HCT116 (cell line): ENCODE measurements at regions not wholly inside any gene's neighbourhood (a gene's known extent, or its start where the extent isn't known, plus 50 kb on each side); places are given as distances from the start of the nearest gene placed in this dataset.

ENCODE experiments used
- ATAC-seq: fragments of 200-7000 bp; cut with Tn5 transposase; 2 replicates; pipeline ENCODE4 v1.9.1; 2020; ENCODE audit warnings: mild to moderate bottlenecking, moderate library complexity
- BruUV-seq: library from RNA; stranded (reverse); fragments of 400-500 nt; replicated peaks from 2 replicates; lab custom pipeline; 2021; lab: Mats Ljungman, UMichigan
- CTCF ChIA-PET: fragments of 300-600 bp; sonication (Branson Sonifier 250); formaldehyde crosslinking; loops from one replicate; lab custom pipeline; 2021; ENCODE audit warnings: antibody characterized with exemption; lab: Charles Lee
- POLR2A ChIA-PET: fragments of 300-600, 350-600 bp; sonication (Branson Sonifier 250); formaldehyde crosslinking; loops from one replicate; lab custom pipeline; 2021; ENCODE audit warnings: antibody characterized with exemption; lab: Charles Lee
- RAD21 ChIA-PET, 2 experiments: fragments of 300-600 bp; sonication (Branson Sonifier 250); formaldehyde crosslinking; loops; one replicate each; lab custom pipeline; 2023; ENCODE audit warnings: low total read pairs in 2 of 2; ENCODE audit not compliant: uncharacterized antibody in 2 of 2, unreplicated experiment in 2 of 2, low non-redundant PET in 1 of 2; lab: Charles Lee
- DNase-seq: peaks from one replicate; pipeline ENCODE4 v3.0.0-alpha.2; 2010; ENCODE audit warnings: low read depth, low spot score
- H2AFZ ChIP-seq: fragments of 200-600 bp; shearing (Covaris generic), sonication (generic); 2 replicates; pipeline ENCODE4 v1.6.1; 2017; ENCODE audit warnings: low read depth, mixed run types, mixed read lengths, antibody characterized with exemption, low read length; ENCODE audit not compliant: poor library complexity, severe bottlenecking
- H3K27ac ChIP-seq: 2 replicates; pipeline ENCODE4 v1.5.1; 2012; ENCODE audit warnings: low read depth, low read length
- H3K27me3 ChIP-seq: fragments of 200-600 bp; sonication (generic); 2 replicates; pipeline ENCODE4 v1.6.1; 2016; ENCODE audit warnings: mixed run types, low read length, mixed read lengths; ENCODE audit not compliant: insufficient read depth
- H3K36me3 ChIP-seq, 2 experiments: fragments of 200-500 bp in 1 of 2; fragments of 200-600 bp in 1 of 2; sonication (Bioruptor generic) in 1 of 2; sonication (generic) in 1 of 2; 2 replicates each; pipeline versions ENCODE4 v1.5.1 to v1.6.1; 2014 to 2016; ENCODE audit warnings: low read length in 2 of 2, inconsistent platforms in 1 of 2, mixed read lengths in 1 of 2, mixed run types in 1 of 2; ENCODE audit not compliant: insufficient read depth in 2 of 2, control insufficient read depth in 1 of 2
- H3K4me1 ChIP-seq, 2 experiments: fragments of 200-600 bp in 1 of 2; sonication (generic) in 1 of 2; 2 replicates each; pipeline versions ENCODE4 v1.5.1 to v1.6.1; 2012 to 2017; ENCODE audit warnings: low read length in 2 of 2, inconsistent platforms in 1 of 2, mild to moderate bottlenecking in 1 of 2, mixed read lengths in 1 of 2, mixed run types in 1 of 2, moderate library complexity in 1 of 2; ENCODE audit not compliant: insufficient read depth in 2 of 2, control insufficient read depth in 1 of 2
- H3K4me2 ChIP-seq: fragments of 200-600 bp; sonication (generic); 2 replicates; pipeline ENCODE4 v1.6.1; 2017; ENCODE audit warnings: mixed run types, low read length, mixed read lengths
- H3K4me3 ChIP-seq, 2 experiments: fragments of 200-600 bp in 1 of 2; sonication (generic) in 1 of 2; replicated peaks in 1 of 2; 2 replicates each; pipeline ENCODE4 v1.5.1; 2011 to 2016; ENCODE audit warnings: low read length in 2 of 2, control low read depth in 1 of 2, low read depth in 1 of 2, mild to moderate bottlenecking in 1 of 2, mixed read lengths in 1 of 2, mixed run types in 1 of 2
- H3K79me2 ChIP-seq: fragments of 200-600 bp; sonication (generic); 2 replicates; pipeline ENCODE4 v1.6.1; 2017; ENCODE audit warnings: mild to moderate bottlenecking, mixed run types, low read length, moderate library complexity, mixed read lengths; ENCODE audit not compliant: insufficient read depth
- H3K9ac ChIP-seq: fragments of 200-600 bp; sonication (generic); 2 replicates; pipeline ENCODE4 v1.6.1; 2016; ENCODE audit warnings: low read length, mixed read lengths
- H3K9me2 ChIP-seq: fragments of 200-600 bp; sonication (generic), shearing (Covaris generic); 2 replicates; pipeline ENCODE4 v1.6.1; 2017; ENCODE audit warnings: mixed run types, mild to moderate bottlenecking, moderate library complexity; ENCODE audit not compliant: insufficient read depth
- H3K9me3 ChIP-seq, 2 experiments: fragments of 200-500 bp in 1 of 2; fragments of 200-600 bp in 1 of 2; sonication (Bioruptor generic) in 1 of 2; sonication (generic) in 1 of 2; 2 replicates each; pipeline ENCODE4 v1.6.1; 2014 to 2017; ENCODE audit warnings: low read length in 2 of 2, mixed read lengths in 2 of 2, inconsistent platforms in 1 of 2, low read depth in 1 of 2, mild to moderate bottlenecking in 1 of 2, mixed run types in 1 of 2, moderate library complexity in 1 of 2; ENCODE audit not compliant: control insufficient read depth in 1 of 2, insufficient read depth in 1 of 2
- H4K20me1 ChIP-seq: fragments of 200-600 bp; sonication (generic), shearing (Covaris generic); 2 replicates; pipeline ENCODE4 v1.6.1; 2017; ENCODE audit warnings: mixed run types, mild to moderate bottlenecking, moderate library complexity; ENCODE audit not compliant: insufficient read depth
- CBX3 ChIP-seq: IDR thresholded peaks from 2 replicates; pipeline ENCODE4 v1.6.1; 2012; ENCODE audit warnings: low read depth
- CEBPB ChIP-seq: IDR thresholded peaks from 2 replicates; pipeline ENCODE4 v1.6.1; 2012; ENCODE audit warnings: low read depth
- EGR1 ChIP-seq: IDR thresholded peaks from 2 replicates; pipeline ENCODE4 v1.6.1; 2012; ENCODE audit warnings: low read depth
- ELF1 ChIP-seq: IDR thresholded peaks from 2 replicates; pipeline ENCODE4 v1.6.1; 2012; ENCODE audit warnings: low read depth, borderline replicate concordance
- EZH2 ChIP-seq: fragments of 200-600 bp; sonication (generic); IDR thresholded peaks from 2 replicates; pipeline ENCODE4 v1.6.1; 2017; ENCODE audit warnings: antibody characterized with exemption, mixed run types
- EZH2phosphoT487 ChIP-seq: fragments of 200-600 bp; IDR thresholded peaks from 2 replicates; pipeline ENCODE4 v1.6.1; 2018; ENCODE audit warnings: antibody characterized with exemption, borderline replicate concordance
- FOSL1 ChIP-seq: IDR thresholded peaks from 2 replicates; pipeline ENCODE4 v1.6.1; 2012; ENCODE audit warnings: low read depth
- JUND ChIP-seq: IDR thresholded peaks from 2 replicates; pipeline ENCODE4 v1.6.1; 2012
- POLR2A ChIP-seq: IDR thresholded peaks from 2 replicates; pipeline ENCODE4 v1.7.0; 2011; ENCODE audit warnings: borderline replicate concordance; ENCODE audit not compliant: insufficient read depth, insufficient read length; ENCODE audit errors: extremely low read depth
- POLR2AphosphoS5 ChIP-seq: IDR thresholded peaks from 2 replicates; pipeline ENCODE4 v1.6.1; 2011; ENCODE audit warnings: mild to moderate bottlenecking, low read depth, low read length, moderate library complexity
- RAD21 ChIP-seq: IDR thresholded peaks from 2 replicates; pipeline ENCODE4 v1.6.1; 2012; ENCODE audit warnings: low read depth, mild to moderate bottlenecking
- REST ChIP-seq: IDR thresholded peaks from 2 replicates; pipeline ENCODE4 v1.6.1; 2012; ENCODE audit warnings: low read depth
- SIN3A ChIP-seq: IDR thresholded peaks from 2 replicates; pipeline ENCODE4 v1.6.1; 2012; ENCODE audit warnings: low read depth
- SP1 ChIP-seq: IDR thresholded peaks from 2 replicates; pipeline ENCODE4 v1.6.1; 2012; ENCODE audit warnings: low read depth
- SRF ChIP-seq: IDR thresholded peaks from 2 replicates; pipeline ENCODE4 v1.6.1; 2012; ENCODE audit warnings: low read depth
- TCF7L2 ChIP-seq: IDR thresholded peaks from 2 replicates; pipeline ENCODE4 v1.7.0; 2011; ENCODE audit warnings: borderline replicate concordance, inconsistent platforms; ENCODE audit not compliant: insufficient read depth, insufficient read length; ENCODE audit errors: extremely low read depth
- YY1 ChIP-seq: IDR thresholded peaks from 2 replicates; pipeline ENCODE4 v1.6.1; 2011; ENCODE audit warnings: low read length, low read depth, moderate library complexity, mild to moderate bottlenecking; ENCODE audit not compliant: insufficient replicate concordance; ENCODE audit errors: extremely low read depth
- intact Hi-C: fragments of 100-400 bp; cut with micrococcal nuclease; formaldehyde crosslinking; loops from 2 replicates; pipeline ENCODE4 v1.10.0; 2022
- TF ChIP-seq, protein P1 (sequence below): IDR thresholded peaks from 2 replicates; pipeline ENCODE4 v1.6.1; 2012
- TF ChIP-seq, protein P2 (sequence below), 3 experiments: fragments of 200-600 bp in 1 of 3; sonication (generic) in 1 of 3; IDR thresholded peaks in 2 of 3; conservative IDR thresholded peaks in 1 of 3; 2 replicates each; pipeline ENCODE4 v1.5.1; 2012 to 2017; ENCODE audit warnings: low read depth in 2 of 3, low read length in 2 of 3, antibody characterized with exemption in 1 of 3, borderline replicate concordance in 1 of 3, control low read depth in 1 of 3, mild to moderate bottlenecking in 1 of 3, mixed read lengths in 1 of 3, mixed run types in 1 of 3, moderate library complexity in 1 of 3; ENCODE audit not compliant: insufficient read depth in 1 of 3

GRCh38 chr16:61195006-61195405, 841.2 kb downstream of the CDH8 start:
- no peaks in the 10 kb centered on the region for H3K36me3 ChIP-seq
- peaks cover 6 to 7% of the 10 kb centered on the region in 2 experiments; a peak in 1 of 4 replicates for H3K9me3 ChIP-seq
- H3K4me3 ChIP-seq: no peak overlapping the region
- no TSS peak for BruUV-seq
- no peaks in the 10 kb centered on the region for H4K20me1 ChIP-seq
- H3K27me3 ChIP-seq: no peaks in the 10 kb centered on the region
- DNase-seq (no peak), ATAC-seq (no peak)
- no peak for TF ChIP-seq CEBPB
- TF ChIP-seq RAD21: no peak
- TF ChIP-seq ELF1: no peak
- TF ChIP-seq JUND: no peak
- no peak for TF ChIP-seq POLR2AphosphoS5
- TF ChIP-seq SP1: no peak
- TF ChIP-seq, protein P1, sequence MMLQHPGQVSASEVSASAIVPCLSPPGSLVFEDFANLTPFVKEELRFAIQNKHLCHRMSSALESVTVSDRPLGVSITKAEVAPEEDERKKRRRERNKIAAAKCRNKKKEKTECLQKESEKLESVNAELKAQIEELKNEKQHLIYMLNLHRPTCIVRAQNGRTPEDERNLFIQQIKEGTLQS: no peak
- no peak for TF ChIP-seq SRF
- no peak for TF ChIP-seq REST
- TF ChIP-seq EZH2: no peak
- TF ChIP-seq YY1: no peak
- no peak for TF ChIP-seq EZH2phosphoT487
- no peak for TF ChIP-seq CBX3
- TF ChIP-seq, protein P2, sequence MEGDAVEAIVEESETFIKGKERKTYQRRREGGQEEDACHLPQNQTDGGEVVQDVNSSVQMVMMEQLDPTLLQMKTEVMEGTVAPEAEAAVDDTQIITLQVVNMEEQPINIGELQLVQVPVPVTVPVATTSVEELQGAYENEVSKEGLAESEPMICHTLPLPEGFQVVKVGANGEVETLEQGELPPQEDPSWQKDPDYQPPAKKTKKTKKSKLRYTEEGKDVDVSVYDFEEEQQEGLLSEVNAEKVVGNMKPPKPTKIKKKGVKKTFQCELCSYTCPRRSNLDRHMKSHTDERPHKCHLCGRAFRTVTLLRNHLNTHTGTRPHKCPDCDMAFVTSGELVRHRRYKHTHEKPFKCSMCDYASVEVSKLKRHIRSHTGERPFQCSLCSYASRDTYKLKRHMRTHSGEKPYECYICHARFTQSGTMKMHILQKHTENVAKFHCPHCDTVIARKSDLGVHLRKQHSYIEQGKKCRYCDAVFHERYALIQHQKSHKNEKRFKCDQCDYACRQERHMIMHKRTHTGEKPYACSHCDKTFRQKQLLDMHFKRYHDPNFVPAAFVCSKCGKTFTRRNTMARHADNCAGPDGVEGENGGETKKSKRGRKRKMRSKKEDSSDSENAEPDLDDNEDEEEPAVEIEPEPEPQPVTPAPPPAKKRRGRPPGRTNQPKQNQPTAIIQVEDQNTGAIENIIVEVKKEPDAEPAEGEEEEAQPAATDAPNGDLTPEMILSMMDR (IDR thresholded peaks at IDR 0.05 in 2 of 3, conservative IDR thresholded peaks at IDR 0.05 in 1 of 3; ENCODE audit: borderline replicate concordance in 1 of 3, insufficient read depth in 1 of 3, low read depth in 2 of 3, low read length in 2 of 3): no peak
- TF ChIP-seq FOSL1: no peak
- no peak for TF ChIP-seq TCF7L2
- TF ChIP-seq POLR2A: no peak
- TF ChIP-seq SIN3A: no peak
- no peak for TF ChIP-seq EGR1
- no peaks in the 10 kb centered on the region for H3K9me2 ChIP-seq
- no peak overlapping the region for H2AFZ ChIP-seq
- ChIA-PET RAD21 (no interaction called here), POLR2A (no interaction called here), CTCF (no interaction called here)
- H3K27ac ChIP-seq: no peak overlapping the region
- intact Hi-C loops: no loop called here
- H3K79me2 ChIP-seq: no peaks in the 10 kb centered on the region
- H3K9ac ChIP-seq: no peak overlapping the region
- H3K4me1 ChIP-seq: no peaks in the 10 kb centered on the region
- H3K4me2 ChIP-seq: no peak overlapping the region
